HFF-Myc (cell line): ENCODE measurements at regions not wholly inside any gene's neighbourhood (a gene's known extent, or its start where the extent isn't known, plus 50 kb on each side); places are given as distances from the start of the nearest gene placed in this dataset.

Experiments
- DNase-seq: peaks from one replicate; pipeline ENCODE4 v3.0.0-alpha.2; 2011; ENCODE audit warnings: low read depth; ENCODE audit errors: extremely low read depth
- H3K4me3 ChIP-seq: replicated peaks from 2 replicates; pipeline ENCODE4 v1.5.1; 2011; ENCODE audit warnings: low read depth, mild to moderate bottlenecking, control low read depth, low read length
- TF ChIP-seq, protein P1 (sequence below): IDR thresholded peaks from 2 replicates; pipeline ENCODE4 v1.5.1; 2012; ENCODE audit warnings: mild to moderate bottlenecking, low read depth, low read length, control low read depth; ENCODE audit errors: missing control alignments

DNA sequence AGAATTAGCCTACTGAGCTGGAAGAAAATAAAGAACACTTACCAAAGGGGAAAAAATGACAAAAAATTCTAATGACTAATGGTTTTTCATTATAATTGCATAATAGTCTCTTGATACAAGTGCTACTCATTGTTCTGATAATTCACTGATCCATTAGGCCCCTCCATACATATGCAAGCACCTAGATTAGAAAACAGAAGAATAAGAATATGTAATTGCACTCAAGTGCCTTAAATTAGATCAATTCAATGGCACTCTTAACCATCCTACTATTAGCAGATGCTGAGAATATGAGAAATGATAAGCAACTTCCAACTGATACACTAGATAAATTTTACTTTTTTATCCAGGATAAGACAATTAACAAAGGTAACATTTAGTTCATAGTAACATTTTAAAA, 440.9 kb upstream of the C9orf72 start:
- no peak overlapping the region for H3K4me3 ChIP-seq
- DNase-seq: no peak
- TF ChIP-seq, protein P1, sequence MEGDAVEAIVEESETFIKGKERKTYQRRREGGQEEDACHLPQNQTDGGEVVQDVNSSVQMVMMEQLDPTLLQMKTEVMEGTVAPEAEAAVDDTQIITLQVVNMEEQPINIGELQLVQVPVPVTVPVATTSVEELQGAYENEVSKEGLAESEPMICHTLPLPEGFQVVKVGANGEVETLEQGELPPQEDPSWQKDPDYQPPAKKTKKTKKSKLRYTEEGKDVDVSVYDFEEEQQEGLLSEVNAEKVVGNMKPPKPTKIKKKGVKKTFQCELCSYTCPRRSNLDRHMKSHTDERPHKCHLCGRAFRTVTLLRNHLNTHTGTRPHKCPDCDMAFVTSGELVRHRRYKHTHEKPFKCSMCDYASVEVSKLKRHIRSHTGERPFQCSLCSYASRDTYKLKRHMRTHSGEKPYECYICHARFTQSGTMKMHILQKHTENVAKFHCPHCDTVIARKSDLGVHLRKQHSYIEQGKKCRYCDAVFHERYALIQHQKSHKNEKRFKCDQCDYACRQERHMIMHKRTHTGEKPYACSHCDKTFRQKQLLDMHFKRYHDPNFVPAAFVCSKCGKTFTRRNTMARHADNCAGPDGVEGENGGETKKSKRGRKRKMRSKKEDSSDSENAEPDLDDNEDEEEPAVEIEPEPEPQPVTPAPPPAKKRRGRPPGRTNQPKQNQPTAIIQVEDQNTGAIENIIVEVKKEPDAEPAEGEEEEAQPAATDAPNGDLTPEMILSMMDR: no peak

DNA sequence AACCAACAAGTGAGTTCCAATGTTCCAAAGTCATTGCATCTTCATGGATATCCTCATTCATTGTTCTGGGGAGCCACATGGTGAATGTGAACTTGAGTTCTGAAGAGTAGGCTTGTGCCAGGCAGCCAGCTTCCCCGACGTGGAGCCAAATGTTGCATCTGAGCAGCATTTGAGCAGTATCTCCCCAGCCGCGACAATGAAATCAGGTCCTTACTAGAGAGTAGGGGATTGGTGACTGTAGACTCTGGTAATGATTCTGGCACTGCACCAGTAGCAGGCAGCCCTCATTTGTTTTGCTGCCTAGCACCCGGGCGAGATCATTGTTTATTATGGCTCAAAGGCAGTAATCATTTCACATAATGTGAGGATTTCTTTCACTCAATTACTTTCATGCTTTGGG, 451.4 kb upstream of the C9orf72 start:
- TF ChIP-seq, protein P1: no peak
- DNase-seq: no peak
- H3K4me3 ChIP-seq: no peak overlapping the region

DNA sequence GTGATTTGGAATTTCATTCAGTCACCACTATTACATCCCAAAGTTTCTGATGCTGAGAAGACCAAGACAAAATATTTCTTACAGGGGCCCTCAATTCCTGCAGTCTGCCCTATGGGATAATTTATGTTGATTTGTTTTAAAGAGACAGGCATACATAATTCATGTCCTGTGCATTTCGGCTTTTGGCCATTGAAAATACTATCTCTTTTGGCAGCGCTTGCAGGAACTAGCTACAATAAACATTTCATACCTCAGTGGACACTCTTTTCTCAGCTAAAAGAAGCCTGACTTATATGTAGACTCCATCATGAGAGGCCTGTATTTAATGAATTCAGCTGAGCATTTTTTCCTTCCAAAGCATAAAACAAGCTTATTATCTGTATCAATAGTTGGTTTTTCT, 451.9 kb upstream of the C9orf72 start:
- TF ChIP-seq, protein P1: no peak
- DNase-seq: no peak
- H3K4me3 ChIP-seq: no peak overlapping the region

DNA sequence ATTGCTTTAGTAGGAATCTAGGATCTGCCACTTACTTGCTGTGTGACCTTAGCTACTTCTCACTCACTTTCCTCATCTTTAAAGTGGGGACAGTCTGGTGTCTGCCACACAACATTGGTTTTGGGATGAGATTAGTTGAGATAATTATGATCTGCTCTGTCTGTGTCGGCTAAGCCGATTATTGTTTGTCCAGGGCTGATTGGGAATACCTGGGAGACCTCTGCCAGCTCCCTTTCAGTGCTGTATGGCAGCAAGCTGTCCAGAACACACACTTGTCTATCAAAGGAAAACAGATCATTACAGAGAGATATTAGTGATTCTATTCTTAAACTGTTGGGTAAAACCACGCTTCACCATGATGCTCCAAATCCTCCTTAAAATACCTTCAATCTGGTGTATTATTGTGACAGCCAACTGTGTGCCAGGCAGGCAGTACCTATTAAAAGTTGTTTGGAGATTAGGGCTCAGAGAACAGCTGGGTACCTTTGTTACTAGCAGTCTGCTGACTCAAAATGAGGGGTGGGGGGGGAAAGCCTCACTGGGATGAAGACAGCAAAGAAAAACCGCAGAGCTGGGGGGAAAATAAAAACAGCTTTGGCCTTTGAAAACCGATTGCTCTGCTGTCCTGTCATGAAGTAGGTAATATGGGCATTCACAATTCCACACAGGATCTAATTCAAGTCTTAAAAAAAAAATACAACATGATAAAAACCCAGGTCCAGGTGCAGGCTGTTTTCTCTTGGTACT, 458.4 kb upstream of the C9orf72 start:
- no peak for DNase-seq
- TF ChIP-seq, protein P1: no peak
- H3K4me3 ChIP-seq: no peak overlapping the region

DNA sequence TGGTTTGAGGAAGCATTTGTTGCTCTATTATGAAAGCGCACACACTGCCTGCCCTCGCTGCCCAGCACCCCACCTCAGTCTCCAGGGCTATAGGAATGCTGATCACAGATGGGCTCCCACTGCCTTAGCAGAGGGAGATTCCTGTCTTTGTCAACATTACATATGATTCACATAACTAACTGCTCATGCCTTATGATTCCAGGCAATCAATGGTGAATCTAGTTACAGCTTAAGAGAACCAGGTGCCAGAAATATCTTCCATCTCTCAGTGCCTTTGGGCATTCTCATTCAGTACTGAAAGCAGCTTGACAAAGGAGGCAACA, 458.9 kb upstream of the C9orf72 start:
- no peak for DNase-seq
- H3K4me3 ChIP-seq: no peak overlapping the region
- TF ChIP-seq, protein P1: no peak

DNA sequence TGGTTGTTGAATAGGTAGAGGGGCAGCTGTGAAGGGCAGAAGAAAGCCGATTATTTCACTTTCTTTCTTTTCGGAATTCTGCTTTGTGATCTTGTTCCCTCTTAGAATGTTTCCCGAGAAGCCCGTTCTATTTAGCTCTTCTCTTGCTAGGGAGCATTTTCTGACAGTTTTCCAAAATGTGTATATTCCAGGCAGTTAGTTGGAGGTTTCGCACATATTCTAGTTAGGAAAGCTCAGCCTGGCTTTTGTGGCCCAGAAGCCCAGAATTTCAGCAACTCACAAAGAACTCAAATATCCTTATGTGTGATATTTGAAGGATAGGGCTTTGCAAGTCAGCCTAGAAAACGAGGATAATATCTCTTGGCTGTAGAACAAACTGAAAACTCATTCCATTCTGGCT, 461.0 kb upstream of the C9orf72 start:
- H3K4me3 ChIP-seq: no peak overlapping the region
- TF ChIP-seq, protein P1: no peak
- DNase-seq: no peak

DNA sequence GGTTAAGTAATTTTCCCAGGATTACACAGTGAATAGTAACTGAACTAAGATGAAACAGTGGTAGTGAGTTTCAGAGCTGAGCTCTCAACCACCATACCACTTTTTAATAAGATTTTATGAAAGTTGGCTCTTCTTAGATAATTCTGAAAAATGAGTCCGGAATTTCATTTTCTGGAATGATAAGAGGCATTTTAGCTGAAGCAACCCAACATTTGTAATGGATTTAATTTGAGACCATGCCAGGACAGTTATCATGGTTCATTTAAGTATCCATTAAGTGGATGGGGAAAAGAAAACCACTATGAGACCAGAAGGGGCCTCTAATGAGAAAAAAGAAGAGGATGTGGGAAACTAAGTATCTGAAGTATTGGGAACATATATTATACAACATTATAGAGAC, 464.7 kb upstream of the C9orf72 start:
- no peak overlapping the region for H3K4me3 ChIP-seq
- TF ChIP-seq, protein P1: no peak
- DNase-seq: no peak
